Stimulated activated CD4-positive, alpha-beta T cell treated with anti-CD3 and anti-CD28 coated beads, Interleukin-1b, Interleukin-23, amount 100 ng/mL, for 4 hours (primary cell): ENCODE measurements at regions not wholly inside any gene's neighbourhood (a gene's known extent, or its start where the extent isn't known, plus 50 kb on each side); places are given as distances from the start of the nearest gene placed in this dataset.

Experiments
- DNase-seq, 2 donors: peaks; one replicate each; pipeline ENCODE4 v3.0.0-alpha.2; 2020; ENCODE audit warnings: low read depth in 2 of 2

DNA sequence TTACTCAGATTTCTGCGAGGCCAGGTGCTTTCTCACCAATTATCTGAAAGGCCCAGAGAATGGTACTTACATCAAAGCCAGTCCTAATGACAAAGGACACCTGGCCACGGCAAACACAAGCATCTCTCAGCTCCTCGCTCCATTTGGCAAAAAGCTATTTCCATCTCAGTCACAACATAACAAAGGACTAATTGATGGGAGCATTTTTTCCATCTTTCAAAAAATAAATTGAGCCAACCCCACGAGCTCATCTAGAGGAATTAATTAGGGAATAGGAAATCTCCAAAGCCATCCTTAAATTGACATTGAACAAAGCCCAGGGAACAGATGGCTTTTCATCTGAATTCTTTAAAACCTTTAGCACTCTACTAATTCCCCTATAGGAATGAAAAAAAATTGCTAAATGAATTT lies 236.7 kb downstream of the HAO1 start:
- no peak for DNase-seq

DNA sequence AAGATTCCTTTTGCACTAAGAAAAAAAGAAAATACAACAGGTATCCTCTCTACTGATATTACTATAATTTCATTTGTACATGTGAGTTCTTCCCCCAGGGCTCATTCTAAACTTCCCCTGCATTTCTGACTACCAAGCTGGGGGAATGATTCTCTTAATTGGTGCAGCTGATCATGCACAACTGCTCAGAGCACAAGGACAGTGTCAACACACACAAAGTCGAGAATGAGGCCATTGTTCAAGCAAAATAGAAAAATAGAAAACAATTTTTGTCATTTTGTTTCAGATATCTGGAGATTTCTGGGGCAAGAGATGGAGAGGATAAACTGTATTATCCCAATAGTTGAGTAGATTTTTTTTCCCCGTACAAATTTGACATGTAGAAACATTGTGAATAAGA lies 236.3 kb downstream of the HAO1 start:
- no peak for DNase-seq

DNA sequence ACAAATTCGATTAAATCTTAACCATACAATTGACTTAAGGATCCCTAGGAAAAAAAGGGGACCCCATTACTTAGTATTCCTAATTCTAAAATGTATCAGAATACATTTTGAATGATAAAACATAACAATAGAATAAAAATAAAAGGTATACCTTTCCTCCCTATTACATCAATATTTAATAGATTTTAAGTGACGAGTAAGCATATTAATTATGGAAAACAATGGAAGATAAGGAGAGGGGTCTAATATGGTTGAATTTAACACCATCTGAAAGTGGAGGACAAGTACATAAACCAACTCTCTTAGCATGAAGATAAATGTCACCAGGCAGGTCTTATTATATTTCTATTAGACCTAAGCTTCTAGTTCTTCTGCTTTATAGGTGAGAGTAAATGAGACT lies 232.1 kb downstream of the HAO1 start:
- no peak for DNase-seq

DNA sequence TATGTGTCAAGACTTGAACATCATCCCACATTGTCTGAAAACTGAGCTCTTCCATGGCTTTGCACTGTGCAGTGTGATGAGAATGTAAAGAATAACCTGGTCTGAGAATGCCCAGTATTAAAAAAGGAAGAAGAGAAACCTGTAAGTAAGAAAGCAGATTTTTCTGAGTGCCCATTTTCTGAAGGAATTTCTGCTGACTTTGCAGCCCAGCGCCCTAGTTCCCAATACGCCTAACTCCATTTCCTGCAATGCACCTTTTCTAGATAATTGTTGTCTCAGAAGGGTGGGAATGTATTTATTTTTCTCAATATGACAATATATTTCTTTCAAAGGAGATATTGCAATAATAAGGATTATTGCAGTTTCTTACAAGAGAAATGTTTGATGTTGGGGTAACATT lies 231.5 kb downstream of the HAO1 start:
- no peak for DNase-seq

DNA sequence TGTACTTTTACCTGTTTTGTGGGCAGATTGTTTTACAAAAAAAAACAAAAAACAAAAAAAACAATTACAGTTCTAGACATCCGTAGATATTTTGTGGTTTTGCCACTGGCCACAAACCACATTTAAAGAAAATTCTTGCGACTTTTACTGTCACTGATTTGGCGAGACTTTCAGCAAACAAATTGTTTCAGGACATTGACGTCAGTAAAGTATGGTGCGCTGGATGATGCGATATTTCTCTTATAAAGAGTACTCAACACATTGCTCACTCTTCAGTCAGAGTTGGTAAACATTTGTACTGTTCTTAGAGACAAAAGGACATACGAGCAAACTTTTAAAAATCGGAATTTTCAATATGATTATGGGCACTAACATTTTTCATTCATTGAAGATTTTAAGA lies 229.8 kb downstream of the HAO1 start:
- no peak for DNase-seq

GRCh38 chr20:7712661-7713060 lies 227.6 kb downstream of the HAO1 start:
- DNase-seq = no peak

GRCh38 chr20:7714549-7714948 lies 225.7 kb downstream of the HAO1 start:
- DNase-seq = no peak

DNA sequence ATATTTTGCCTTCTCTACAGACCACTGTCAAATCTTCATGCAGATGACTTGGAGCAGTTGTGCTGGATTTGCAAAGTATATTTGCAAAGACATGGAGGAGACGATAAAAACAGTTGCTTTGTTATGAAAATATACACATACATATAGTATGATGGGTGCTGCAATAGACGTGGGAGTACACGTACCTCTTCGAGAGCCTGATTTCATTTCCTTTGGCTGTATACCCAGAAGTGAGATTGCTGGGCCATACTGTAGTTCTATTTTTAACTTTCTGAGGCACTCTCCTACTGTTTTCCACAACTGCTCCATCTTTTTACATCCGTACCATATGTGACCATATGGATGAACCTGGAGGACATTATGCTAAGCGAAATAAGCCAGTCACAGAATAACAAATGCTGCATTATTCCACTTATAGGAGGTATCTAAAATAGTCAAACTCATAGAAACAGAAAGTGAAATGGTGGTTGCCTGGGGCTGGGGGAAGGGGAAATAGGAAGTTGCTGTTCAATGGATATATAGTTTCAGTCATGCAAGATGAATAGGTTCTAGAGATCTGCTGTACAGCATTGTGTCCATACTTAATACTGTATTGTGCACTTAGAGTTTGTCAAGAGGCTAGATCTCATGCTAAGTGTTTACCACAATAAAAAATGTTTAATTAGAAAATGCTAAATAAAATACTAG lies 223.8 kb downstream of the HAO1 start:
- no peak for DNase-seq

DNA sequence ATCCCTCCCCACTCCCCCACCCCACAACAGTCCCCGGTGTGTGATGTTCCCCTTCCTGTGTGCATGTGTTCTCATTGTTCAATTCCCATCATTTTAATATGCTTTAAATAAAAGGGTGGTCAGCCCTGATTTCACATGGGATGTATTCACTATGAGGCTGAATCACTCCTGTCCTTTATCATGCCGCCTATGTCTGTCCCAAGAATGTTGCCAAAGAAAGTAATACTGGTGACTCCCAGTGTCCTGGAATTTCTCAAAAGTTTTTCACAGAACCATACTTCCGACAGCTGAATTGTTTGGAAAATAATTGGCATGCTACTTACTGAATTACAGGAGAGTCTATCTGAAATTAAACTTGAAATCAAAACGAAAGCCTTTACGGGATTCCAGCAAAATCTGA lies 217.7 kb downstream of the HAO1 start:
- DNase-seq = no peak

DNA sequence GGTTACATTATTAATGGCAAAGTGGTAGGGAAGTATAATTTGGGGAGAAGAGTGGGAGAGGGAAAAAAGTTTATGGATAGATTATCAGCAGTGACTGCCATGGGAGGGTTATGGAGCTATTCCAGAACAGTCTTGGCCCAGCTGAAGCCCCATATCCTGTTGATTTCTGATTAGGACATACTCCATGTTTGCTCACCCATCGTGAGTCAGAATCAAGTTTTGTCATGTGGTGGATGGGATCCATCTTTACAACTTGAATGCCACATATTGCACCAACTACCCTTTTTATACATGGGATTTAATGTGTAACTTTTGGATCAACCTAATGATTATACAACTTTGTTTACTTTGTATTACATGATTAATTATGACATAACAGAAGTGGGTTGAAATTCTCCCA lies 217.0 kb downstream of the HAO1 start:
- no peak for DNase-seq

- no peak for DNase-seq
Observed at GRCh38 chr20:7728338-7728737, 211.9 kb downstream of the HAO1 start.

- DNase-seq = no peak
Observed at GRCh38 chr20:7734216-7734615, 206.0 kb downstream of the HAO1 start.

DNA sequence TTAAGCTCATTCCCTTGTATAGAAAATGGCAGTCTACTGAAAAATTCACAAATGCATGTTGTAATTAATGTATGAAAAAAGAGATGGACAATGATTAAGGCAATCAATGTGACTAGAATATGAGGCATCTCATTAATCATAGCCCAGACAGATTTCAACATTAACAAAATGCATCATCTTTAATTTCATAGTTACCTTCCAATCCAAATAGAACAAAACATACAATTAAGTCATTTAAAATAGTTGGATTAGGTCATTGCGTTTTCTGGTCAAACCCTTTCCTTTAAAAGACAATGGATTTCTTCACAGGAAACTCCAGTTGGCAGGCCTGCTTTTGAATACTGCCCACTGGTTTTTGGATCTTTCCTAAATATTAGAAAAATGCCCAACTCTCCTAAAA lies 203.9 kb downstream of the HAO1 start:
- no peak for DNase-seq

DNA sequence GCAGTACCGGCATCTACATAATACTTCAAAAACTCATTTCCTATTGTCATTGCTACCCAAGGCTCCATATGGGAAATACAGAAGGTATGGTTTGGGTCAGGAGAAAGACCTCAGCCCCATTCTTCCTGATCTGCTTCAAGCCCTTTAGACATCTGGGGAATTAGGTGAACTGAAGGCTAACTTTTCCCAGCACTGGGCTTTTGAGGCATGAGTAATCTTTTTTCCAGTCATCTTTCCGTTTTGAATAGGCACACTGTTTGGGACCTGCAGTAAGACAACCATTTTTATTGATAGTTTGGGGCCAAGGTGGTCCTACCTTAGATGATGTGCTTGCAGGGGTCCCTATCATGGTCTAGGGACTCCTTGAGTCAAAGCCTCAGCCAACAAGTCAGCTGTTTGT lies 198.4 kb downstream of the HAO1 start:
- DNase-seq = no peak

DNA sequence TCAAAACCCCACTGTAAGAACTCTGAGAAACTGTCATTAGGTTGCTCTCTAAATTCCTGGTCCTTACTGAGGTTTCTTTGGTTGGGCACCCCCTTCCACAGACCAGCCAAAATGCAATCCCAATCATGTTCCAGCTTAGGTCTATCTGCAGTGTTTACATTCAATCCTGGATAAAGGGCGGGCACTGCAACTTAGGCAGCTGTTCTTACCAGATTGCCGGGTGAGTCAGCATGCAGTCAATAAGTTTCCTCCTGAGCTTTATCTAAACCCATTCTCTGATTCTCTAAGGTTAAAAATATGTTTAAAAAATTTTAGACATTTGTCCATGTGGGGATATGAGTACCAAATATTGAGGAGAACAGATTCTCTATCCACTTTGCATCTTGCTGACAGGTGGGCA lies 197.8 kb downstream of the HAO1 start:
- no peak for DNase-seq

DNA sequence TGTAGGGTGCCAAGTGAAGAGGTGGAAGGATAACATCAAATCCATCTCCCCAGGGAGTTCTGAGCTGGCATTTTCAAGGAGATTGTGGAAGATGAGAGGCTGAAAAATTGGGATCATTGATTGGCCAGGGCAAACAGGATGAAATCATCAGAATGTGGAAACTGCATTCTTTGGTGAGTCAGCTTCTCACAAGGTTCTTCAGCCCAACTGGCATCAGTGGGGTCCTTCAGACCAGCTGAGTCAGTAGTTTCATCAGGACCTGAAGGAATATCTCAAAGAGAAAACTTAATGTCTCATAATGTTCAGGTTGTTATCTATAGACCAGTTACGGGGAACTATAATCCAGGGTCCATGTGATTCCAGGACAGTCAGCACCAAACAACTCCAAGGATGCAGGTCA lies 195.8 kb downstream of the HAO1 start:
- DNase-seq = no peak

DNA sequence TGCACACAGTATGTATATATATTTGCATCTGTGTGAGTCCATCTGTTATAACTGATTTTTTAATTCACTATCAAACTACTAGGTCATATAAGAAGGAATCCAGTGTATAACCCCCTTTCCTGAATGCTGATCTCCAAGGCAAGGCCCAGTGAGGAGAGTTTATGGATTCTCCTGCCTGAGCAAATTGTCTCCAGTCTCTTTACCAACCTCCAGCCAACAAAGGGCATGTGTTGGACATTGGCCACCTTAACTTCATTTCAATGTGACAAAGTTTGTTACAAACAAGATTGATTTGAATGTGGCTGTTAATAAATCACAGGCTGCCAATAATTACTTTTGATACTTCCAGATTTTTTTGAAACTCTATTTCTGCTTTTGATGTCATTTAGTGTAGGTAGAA lies 191.6 kb downstream of the HAO1 start:
- no peak for DNase-seq

DNA sequence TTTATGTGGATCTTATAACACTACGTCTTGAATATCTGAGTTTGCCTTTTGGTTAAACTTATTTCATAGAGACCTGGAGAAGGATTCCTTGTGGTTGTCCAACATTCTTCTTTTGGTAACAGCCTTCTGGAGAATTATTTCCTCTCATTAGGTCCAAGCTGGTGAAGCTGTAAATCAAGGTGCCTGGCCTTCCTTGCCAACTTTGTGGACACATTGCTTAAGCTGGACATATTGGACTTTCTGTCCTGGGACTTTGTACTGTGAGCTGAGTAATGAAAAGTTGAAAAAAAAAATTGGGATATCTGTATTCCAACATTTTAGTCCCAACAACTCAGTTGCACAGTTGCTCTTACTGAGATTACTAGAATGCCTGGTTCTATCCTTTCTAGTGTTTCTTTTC lies 186.2 kb downstream of the HAO1 start:
- no peak for DNase-seq

DNA sequence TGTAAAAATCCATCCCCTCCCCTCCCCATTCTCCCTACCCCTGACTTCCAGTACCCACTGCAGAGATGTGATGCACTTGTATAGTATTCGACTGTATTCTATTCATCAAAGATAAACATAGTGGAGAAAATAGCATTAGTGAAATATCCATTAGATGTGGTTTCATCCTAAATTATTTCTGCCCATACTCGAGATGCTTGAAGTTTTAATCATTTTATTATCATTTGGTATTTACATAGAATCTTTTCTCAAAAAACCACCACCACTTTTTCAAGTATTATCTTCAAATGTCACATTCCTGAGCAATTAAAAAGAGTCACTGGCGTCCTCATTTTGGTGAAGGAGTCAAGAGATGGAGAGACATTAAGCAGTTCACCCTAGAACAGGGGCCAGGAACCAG lies 181.9 kb downstream of the HAO1 start:
- no peak for DNase-seq

GRCh38 chr20:7760247-7761031 lies 179.8 kb downstream of the HAO1 start:
- no peak for DNase-seq

- no peak for DNase-seq
Observed at GRCh38 chr20:7765221-7765620, 175.0 kb downstream of the HAO1 start.

DNA sequence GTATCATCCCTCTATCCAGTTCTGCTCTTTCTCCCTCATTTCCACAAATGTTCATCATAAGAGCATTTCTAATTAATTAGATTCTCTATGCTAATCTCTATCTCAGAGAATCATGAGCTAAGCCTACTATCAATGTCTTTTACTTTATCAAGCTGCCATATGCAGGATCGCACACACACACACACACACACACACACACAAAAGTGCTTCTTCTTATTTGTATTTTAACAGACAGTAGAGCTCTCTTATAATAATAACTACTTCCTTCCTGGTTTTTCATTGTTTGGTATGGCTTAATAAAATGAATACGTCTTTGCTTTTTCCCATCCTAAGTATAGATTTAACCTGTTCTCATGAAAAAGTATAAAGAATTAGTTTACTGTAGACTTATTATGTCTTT lies 170.2 kb downstream of the HAO1 start:
- DNase-seq = no peak

DNA sequence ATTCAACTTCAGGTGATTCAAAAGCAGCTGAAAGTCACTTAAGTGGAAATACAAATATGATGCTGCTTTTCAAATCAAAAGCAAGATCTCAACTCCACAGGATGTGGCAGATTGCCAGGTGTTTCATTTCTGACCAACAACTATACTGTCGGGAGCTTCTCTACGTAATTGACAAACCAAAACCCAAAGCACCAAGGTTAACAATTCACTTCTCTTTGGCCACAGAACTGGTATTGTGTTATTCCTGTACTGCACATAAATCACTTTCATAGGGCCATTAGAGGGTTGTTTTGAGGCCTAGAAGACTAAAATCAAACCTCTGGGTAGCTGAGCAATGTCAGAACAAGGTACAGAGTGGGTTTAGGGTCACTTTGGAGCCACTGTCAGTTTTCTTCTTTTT lies 169.7 kb downstream of the HAO1 start:
- DNase-seq = no peak

- DNase-seq = no peak
Observed at GRCh38 chr20:7772371-7772770, 167.9 kb downstream of the HAO1 start.
